GM12864 (cell line): ENCODE measurements at regions not wholly inside any gene's neighbourhood (a gene's known extent, or its start where the extent isn't known, plus 50 kb on each side); places are given as distances from the start of the nearest gene placed in this dataset.

Experiments
- DNase-seq: peaks from one replicate; pipeline ENCODE4 v3.0.0-alpha.2; 2011; ENCODE audit warnings: low read depth
- H3K4me3 ChIP-seq: 2 replicates; pipeline ENCODE4 v1.5.1; 2011; ENCODE audit warnings: mild to moderate bottlenecking, low read depth, low read length, control low read depth
- TF ChIP-seq, protein P1 (sequence below): IDR thresholded peaks from 2 replicates; pipeline ENCODE4 v1.5.1; 2011; ENCODE audit warnings: low read depth, mild to moderate bottlenecking, moderate library complexity, low read length, control low read depth, inconsistent platforms; ENCODE audit errors: missing control alignments

DNA sequence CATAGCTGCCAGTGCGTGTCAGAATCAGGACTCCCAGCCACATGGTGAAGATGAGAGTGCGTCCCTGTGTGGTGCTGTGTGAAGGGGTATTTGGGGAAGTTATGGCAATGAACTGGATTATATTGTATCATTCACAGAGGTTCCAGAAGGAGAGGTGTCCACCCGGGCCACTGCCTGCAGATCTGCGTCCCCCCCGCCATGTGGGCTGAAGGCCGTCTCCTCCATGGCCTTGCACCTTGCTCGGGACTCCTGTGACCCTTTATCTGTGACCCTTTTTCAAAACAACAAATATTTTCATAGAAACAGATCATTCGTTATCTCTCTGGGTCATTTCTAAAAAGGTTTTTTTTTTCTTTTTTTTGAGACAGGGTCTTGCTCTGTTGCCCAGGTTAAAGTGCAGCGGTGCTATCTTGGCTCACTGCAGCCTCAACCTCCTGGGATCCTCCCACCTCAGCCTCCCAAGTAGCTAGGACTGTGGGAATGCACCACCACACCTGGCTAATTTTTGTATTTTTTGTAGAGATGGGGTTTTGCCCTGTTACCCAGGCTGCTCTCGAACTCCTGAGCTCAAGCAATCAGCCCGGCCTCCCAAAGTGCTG, 120.2 kb upstream of the ERRFI1 start:
- no peak for DNase-seq
- TF ChIP-seq, protein P1, sequence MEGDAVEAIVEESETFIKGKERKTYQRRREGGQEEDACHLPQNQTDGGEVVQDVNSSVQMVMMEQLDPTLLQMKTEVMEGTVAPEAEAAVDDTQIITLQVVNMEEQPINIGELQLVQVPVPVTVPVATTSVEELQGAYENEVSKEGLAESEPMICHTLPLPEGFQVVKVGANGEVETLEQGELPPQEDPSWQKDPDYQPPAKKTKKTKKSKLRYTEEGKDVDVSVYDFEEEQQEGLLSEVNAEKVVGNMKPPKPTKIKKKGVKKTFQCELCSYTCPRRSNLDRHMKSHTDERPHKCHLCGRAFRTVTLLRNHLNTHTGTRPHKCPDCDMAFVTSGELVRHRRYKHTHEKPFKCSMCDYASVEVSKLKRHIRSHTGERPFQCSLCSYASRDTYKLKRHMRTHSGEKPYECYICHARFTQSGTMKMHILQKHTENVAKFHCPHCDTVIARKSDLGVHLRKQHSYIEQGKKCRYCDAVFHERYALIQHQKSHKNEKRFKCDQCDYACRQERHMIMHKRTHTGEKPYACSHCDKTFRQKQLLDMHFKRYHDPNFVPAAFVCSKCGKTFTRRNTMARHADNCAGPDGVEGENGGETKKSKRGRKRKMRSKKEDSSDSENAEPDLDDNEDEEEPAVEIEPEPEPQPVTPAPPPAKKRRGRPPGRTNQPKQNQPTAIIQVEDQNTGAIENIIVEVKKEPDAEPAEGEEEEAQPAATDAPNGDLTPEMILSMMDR, result no peak
- no peak overlapping the region for H3K4me3 ChIP-seq

DNA sequence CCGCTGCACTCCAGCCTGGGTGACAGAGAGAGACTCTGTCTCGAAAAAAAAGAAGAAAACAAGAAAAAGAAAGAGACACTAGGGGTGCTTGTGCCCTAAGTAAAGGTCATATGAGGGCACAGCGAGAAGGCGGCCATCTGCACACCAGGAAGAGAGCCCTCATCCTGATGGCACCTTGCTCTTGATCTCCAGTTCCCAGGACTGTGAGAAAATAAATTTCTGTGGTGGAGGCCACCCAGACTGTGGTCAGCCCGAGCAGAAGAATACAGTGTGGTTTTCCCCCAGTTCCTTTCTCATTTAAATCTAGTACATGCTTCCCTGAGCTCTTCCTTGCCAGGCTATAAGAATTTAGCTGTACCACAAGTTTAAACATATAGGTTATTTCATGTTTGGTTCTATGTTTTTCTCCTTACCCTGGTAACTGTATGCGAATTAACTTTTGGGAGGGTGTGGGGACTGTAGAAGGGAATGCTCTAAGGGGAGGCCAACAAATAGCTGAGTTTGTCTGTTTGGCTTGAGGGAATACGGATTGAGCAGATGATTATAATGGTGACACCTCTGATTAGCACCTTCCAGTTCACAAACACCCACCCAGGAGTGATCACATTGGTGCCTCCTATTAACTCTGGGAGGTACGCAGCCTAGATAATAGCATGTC, 119.6 kb upstream of the ERRFI1 start:
- H3K4me3 ChIP-seq, result no peak overlapping the region
- DNase-seq, result no peak
- TF ChIP-seq, protein P1, result no peak

DNA sequence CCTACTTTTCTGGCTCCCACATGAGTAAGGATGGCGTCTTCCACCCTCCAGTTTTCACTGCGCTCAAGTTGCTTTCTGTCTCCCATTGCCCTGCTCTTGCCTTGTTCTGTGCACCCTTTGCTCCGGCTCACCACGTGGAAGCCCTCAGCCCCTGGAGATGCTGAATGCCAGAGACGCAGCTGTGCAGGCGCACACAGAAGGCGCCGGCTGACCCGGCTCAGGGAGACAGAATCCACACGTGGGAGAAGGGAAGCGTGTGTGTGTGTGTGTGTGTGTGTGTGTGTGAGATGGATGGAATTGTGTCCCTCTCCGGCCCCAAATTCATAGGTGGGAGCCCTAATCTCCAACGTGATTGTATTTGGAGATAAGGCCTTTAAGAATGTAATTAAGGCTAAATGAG, 118.2 kb upstream of the ERRFI1 start:
- TF ChIP-seq, protein P1, result no peak
- no peak for DNase-seq
- no peak overlapping the region for H3K4me3 ChIP-seq

DNA sequence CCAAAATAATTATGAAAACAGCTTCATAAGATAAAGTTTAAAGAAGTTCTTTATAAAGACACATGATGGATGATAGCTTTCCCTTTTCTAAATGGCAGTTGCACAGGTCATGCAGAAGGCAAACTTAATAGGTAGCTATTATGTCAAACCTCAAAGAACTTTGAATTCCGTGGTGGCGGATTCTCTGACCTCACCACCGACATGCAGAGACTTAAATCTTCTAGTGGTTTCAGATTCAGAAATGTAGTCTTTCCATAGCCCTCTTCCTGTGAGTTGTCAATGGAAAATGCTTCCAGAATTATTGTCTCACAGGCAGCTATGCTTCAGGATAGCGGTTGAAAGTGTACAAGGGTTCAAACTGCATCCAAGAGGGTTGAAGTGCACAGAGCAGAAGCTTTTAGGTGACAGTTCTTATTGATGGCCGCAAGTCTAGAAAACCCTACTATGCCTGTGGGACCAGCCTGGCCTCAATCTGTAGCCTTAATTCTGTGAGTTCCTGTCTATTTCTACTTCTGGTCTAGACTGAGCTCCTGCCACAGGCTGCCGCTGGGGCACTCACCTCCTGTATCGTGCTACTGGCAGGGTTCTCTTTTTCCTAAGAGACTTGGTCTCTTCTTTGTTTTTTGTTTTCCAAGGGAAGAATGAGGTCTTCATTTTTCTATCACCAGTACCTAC, 117.0 kb upstream of the ERRFI1 start:
- TF ChIP-seq, protein P1, result no peak
- no peak overlapping the region for H3K4me3 ChIP-seq
- no peak for DNase-seq

DNA sequence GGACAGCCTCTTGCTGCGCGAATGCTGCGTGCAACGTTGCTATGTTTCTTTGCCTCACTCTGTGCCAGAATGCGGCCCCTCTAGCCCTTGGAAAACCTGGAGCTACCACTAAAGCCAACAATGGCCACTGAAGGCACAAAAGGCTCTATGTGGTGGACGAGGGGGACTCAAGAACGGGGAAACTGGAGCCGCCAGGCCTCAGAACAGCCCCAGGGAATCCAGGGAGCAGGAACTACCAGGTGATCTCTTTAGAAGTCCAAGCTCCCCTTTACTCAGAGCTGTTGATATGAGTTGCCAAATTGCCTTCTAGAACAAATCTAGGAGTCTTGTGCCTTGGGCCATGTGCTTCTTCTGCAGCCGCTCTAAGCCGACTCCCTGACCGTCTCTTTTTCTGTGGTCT, 113.8 kb upstream of the ERRFI1 start:
- H3K4me3 ChIP-seq, result no peak overlapping the region
- DNase-seq, result no peak
- TF ChIP-seq, protein P1, result no peak

DNA sequence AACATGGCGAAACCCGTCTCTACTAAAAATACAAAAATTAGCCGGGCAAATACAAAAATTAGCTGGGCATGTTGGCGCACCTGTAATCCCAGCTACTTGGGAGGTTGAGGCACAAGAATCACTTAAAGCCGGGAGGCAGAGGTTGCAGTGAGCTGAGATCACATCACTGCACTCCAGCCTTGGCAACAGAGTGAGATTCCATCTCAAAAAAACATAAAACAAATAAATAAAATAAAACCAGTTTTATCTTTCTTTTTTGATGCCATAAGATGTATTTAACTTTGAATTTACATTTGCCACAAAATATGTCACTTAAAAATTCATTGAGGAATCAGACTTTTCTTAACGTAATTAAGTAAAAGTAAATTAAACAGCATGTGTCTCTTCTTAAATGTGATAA, 113.3 kb upstream of the ERRFI1 start:
- DNase-seq, result no peak
- no peak overlapping the region for H3K4me3 ChIP-seq
- TF ChIP-seq, protein P1, result no peak
